IPS-18a (cell line): ENCODE measurements at regions not wholly inside any gene's neighbourhood (a gene's known extent, or its start where the extent isn't known, plus 50 kb on each side); places are given as distances from the start of the nearest gene placed in this dataset.

Experiments used
- H3K27ac ChIP-seq: one replicate; pipeline ENCODE4 v1.5.1; 2013; ENCODE audit warnings: low read length
- H3K27me3 ChIP-seq: one replicate; pipeline ENCODE4 v1.6.1; 2013; ENCODE audit warnings: mild to moderate bottlenecking, low read length; ENCODE audit not compliant: control insufficient read depth, insufficient read depth
- H3K36me3 ChIP-seq: one replicate; pipeline ENCODE4 v1.6.1; 2013; ENCODE audit warnings: low read depth, low read length; ENCODE audit not compliant: control insufficient read depth
- H3K4me1 ChIP-seq: one replicate; pipeline ENCODE4 v1.6.1; 2013; ENCODE audit warnings: low read depth, low read length; ENCODE audit not compliant: control insufficient read depth
- H3K4me3 ChIP-seq: one replicate; pipeline ENCODE4 v1.5.1; 2013; ENCODE audit warnings: low read length
- H3K9ac ChIP-seq: one replicate; pipeline ENCODE4 v1.6.1; 2013; ENCODE audit warnings: mild to moderate bottlenecking, low read length, moderate library complexity
- H3K9me3 ChIP-seq: one replicate; pipeline ENCODE4 v1.6.1; 2013; ENCODE audit warnings: low read depth, low read length; ENCODE audit not compliant: control insufficient read depth

- H3K27me3 ChIP-seq, result no peaks in the 10 kb centered on the region
- H3K9me3 ChIP-seq, result no peaks in the 10 kb centered on the region
- H3K9ac ChIP-seq, result no peak overlapping the region
- no peaks in the 10 kb centered on the region for H3K36me3 ChIP-seq
- no peak overlapping the region for H3K4me3 ChIP-seq
- H3K27ac ChIP-seq, result no peak overlapping the region
- no peaks in the 10 kb centered on the region for H3K4me1 ChIP-seq
Measured at GRCh38 chr2:196486146-196486545, 153.4 kb upstream of the CCDC150 start.

GRCh38 chr2:196487417-196487816 lies 152.1 kb upstream of the CCDC150 start:
- Histone ChIP-seq H3K9me3 (no peaks in the 10 kb centered on the region), H3K36me3 (no peaks in the 10 kb centered on the region), H3K27me3 (no peaks in the 10 kb centered on the region), H3K4me1 (no peaks in the 10 kb centered on the region), H3K4me3 (no peak overlapping the region), H3K9ac (no peak overlapping the region), H3K27ac (no peak overlapping the region)

GRCh38 chr2:196489371-196489770 lies 150.1 kb upstream of the CCDC150 start:
- Histone ChIP-seq H3K36me3 (no peaks in the 10 kb centered on the region), H3K9me3 (no peaks in the 10 kb centered on the region), H3K4me3 (no peak overlapping the region), H3K4me1 (no peaks in the 10 kb centered on the region), H3K27ac (no peak overlapping the region), H3K27me3 (no peaks in the 10 kb centered on the region), H3K9ac (no peak overlapping the region)

GRCh38 chr2:196492946-196493345 lies 146.6 kb upstream of the CCDC150 start:
- Histone ChIP-seq H3K27ac (no peak overlapping the region), H3K4me1 (no peaks in the 10 kb centered on the region), H3K9ac (no peak overlapping the region), H3K4me3 (no peak overlapping the region), H3K9me3 (no peaks in the 10 kb centered on the region), H3K36me3 (no peaks in the 10 kb centered on the region), H3K27me3 (no peaks in the 10 kb centered on the region)

- Histone ChIP-seq H3K4me3 (no peak overlapping the region), H3K4me1 (no peaks in the 10 kb centered on the region), H3K27me3 (no peaks in the 10 kb centered on the region), H3K9me3 (peaks cover 6% of the 10 kb centered on the region), H3K36me3 (no peaks in the 10 kb centered on the region), H3K27ac (no peak overlapping the region), H3K9ac (no peak overlapping the region)
Measured at GRCh38 chr2:196498962-196499361, 140.6 kb upstream of the CCDC150 start.

GRCh38 chr2:196499686-196500085 lies 139.8 kb upstream of the CCDC150 start:
- no peak overlapping the region for H3K4me3 ChIP-seq
- H3K27ac ChIP-seq, result no peak overlapping the region
- peaks cover 6% of the 10 kb centered on the region for H3K9me3 ChIP-seq
- no peak overlapping the region for H3K9ac ChIP-seq
- H3K4me1 ChIP-seq, result no peaks in the 10 kb centered on the region
- no peaks in the 10 kb centered on the region for H3K27me3 ChIP-seq
- no peaks in the 10 kb centered on the region for H3K36me3 ChIP-seq

GRCh38 chr2:196500686-196501431 lies 138.7 kb upstream of the CCDC150 start:
- Histone ChIP-seq H3K9ac (no peak overlapping the region), H3K27ac (no peak overlapping the region)

GRCh38 chr2:196501836-196502235 lies 137.7 kb upstream of the CCDC150 start:
- Histone ChIP-seq H3K9ac (no peak overlapping the region), H3K27ac (no peak overlapping the region), H3K4me1 (no peaks in the 10 kb centered on the region), H3K27me3 (no peaks in the 10 kb centered on the region), H3K36me3 (no peaks in the 10 kb centered on the region), H3K9me3 (peaks cover 6% of the 10 kb centered on the region), H3K4me3 (no peak overlapping the region)

More at GRCh38 chr2:196500686-196501431, 138.7 kb upstream of the CCDC150 start:
- Histone ChIP-seq H3K4me3 (no peak overlapping the region), H3K36me3 (no peaks in the 10 kb centered on the region), H3K4me1 (no peaks in the 10 kb centered on the region), H3K27me3 (no peaks in the 10 kb centered on the region), H3K9me3 (peaks cover 6% of the 10 kb centered on the region)

GRCh38 chr2:196502386-196502785 lies 137.1 kb upstream of the CCDC150 start:
- Histone ChIP-seq H3K9ac (no peak overlapping the region), H3K9me3 (peaks cover 6% of the 10 kb centered on the region), H3K36me3 (no peaks in the 10 kb centered on the region), H3K27ac (no peak overlapping the region), H3K4me3 (no peak overlapping the region), H3K27me3 (no peaks in the 10 kb centered on the region), H3K4me1 (no peaks in the 10 kb centered on the region)

- Histone ChIP-seq H3K27me3 (no peaks in the 10 kb centered on the region), H3K27ac (no peak overlapping the region), H3K9me3 (peaks cover 6% of the 10 kb centered on the region), H3K4me1 (no peaks in the 10 kb centered on the region), H3K36me3 (no peaks in the 10 kb centered on the region), H3K9ac (no peak overlapping the region), H3K4me3 (no peak overlapping the region)
Measured at GRCh38 chr2:196503398-196503797, 136.1 kb upstream of the CCDC150 start.

GRCh38 chr2:196504788-196505187 lies 134.7 kb upstream of the CCDC150 start:
- no peak overlapping the region for H3K27ac ChIP-seq
- no peaks in the 10 kb centered on the region for H3K9me3 ChIP-seq
- H3K9ac ChIP-seq, result no peak overlapping the region
- no peak overlapping the region for H3K4me3 ChIP-seq
- H3K36me3 ChIP-seq, result no peaks in the 10 kb centered on the region
- H3K4me1 ChIP-seq, result no peaks in the 10 kb centered on the region
- H3K27me3 ChIP-seq, result no peaks in the 10 kb centered on the region

- Histone ChIP-seq H3K9ac (no peak overlapping the region), H3K27ac (no peak overlapping the region), H3K36me3 (no peaks in the 10 kb centered on the region), H3K9me3 (no peaks in the 10 kb centered on the region), H3K4me1 (no peaks in the 10 kb centered on the region), H3K27me3 (no peaks in the 10 kb centered on the region), H3K4me3 (no peak overlapping the region)
Measured at GRCh38 chr2:196510246-196510645, 129.3 kb upstream of the CCDC150 start.
